IMR-90 (cell line): ENCODE measurements at regions not wholly inside any gene's neighbourhood (a gene's known extent, or its start where the extent isn't known, plus 50 kb on each side); places are given as distances from the start of the nearest gene placed in this dataset.

Source experiments
- ATAC-seq: fragments of 200-7000 bp; cut with Tn5 transposase; 2 replicates; pipeline ENCODE4 v1.9.1; 2020; ENCODE audit warnings: low read depth, mild to moderate bottlenecking, moderate library complexity
- BruUV-seq: library from RNA; stranded (reverse); fragments of 400-500 nt; replicated peaks from 2 replicates; lab custom pipeline; 2021; lab: Mats Ljungman, UMichigan
- CTCF ChIA-PET: fragments of 300-600 bp; formaldehyde crosslinking; extraction: SDS; loops from one replicate; lab custom pipeline; 2021; ENCODE audit warnings: antibody characterized with exemption; lab: Yijun Ruan, JAX
- POLR2A ChIA-PET: fragments of 300-600 bp; sonication (Branson Sonifier 250); formaldehyde crosslinking; loops from one replicate; lab custom pipeline; 2022; ENCODE audit warnings: antibody characterized with exemption; ENCODE audit not compliant: unreplicated experiment; lab: Charles Lee
- DNase-seq: peaks from one replicate; pipeline ENCODE4 v3.0.0; 2013
- H2AFZ ChIP-seq: replicated peaks from 2 replicates; pipeline ENCODE3; 2013; ENCODE audit warnings: low read length, mild to moderate bottlenecking; ENCODE audit not compliant: poor library complexity
- H2AK5ac ChIP-seq: 2 replicates; pipeline ENCODE4 v1.6.1; 2013; ENCODE audit warnings: low read depth, low read length, inconsistent platforms
- H2AK9ac ChIP-seq: replicated peaks from 2 replicates; pipeline ENCODE3; 2013; ENCODE audit warnings: mild to moderate bottlenecking, low read depth, low read length, moderate library complexity; ENCODE audit not compliant: poor library complexity
- H2BK120ac ChIP-seq: 2 replicates; pipeline ENCODE4 v1.6.1; 2013; ENCODE audit warnings: low read depth, low read length, inconsistent platforms
- H2BK15ac ChIP-seq: 3 replicates; pipeline ENCODE4 v1.6.1; 2013; ENCODE audit warnings: low read depth, low read length, inconsistent platforms
- H2BK20ac ChIP-seq: 2 replicates; pipeline ENCODE4 v1.6.1; 2013; ENCODE audit warnings: low read depth, mild to moderate bottlenecking, inconsistent platforms, low read length, moderate library complexity
- H2BK5ac ChIP-seq: 2 replicates; pipeline ENCODE4 v1.6.1; 2013; ENCODE audit warnings: mild to moderate bottlenecking, low read depth, low read length, inconsistent platforms; ENCODE audit not compliant: poor library complexity, severe bottlenecking
- H3K14ac ChIP-seq: replicated peaks from 2 replicates; pipeline ENCODE4 v1.6.1; 2013; ENCODE audit warnings: low read depth, low read length, inconsistent platforms
- H3K18ac ChIP-seq: 2 replicates; pipeline ENCODE4 v1.6.1; 2013; ENCODE audit warnings: low read depth, low read length, control low read depth
- H3K23ac ChIP-seq: 2 replicates; pipeline ENCODE4 v1.6.1; 2013; ENCODE audit warnings: low read depth, low read length, inconsistent platforms
- H3K27ac ChIP-seq: 2 replicates; pipeline ENCODE4 v1.5.1; 2013; ENCODE audit warnings: mild to moderate bottlenecking, control low read depth, low read length; ENCODE audit not compliant: insufficient read depth
- H3K27me3 ChIP-seq: 2 replicates; pipeline ENCODE4 v1.6.1; 2013; ENCODE audit warnings: low read length; ENCODE audit not compliant: control insufficient read depth, insufficient read depth
- H3K36me3 ChIP-seq: 2 replicates; pipeline ENCODE4 v1.6.1; 2013; ENCODE audit warnings: low read length, mixed read lengths; ENCODE audit not compliant: control insufficient read depth, insufficient read depth
- H3K4ac ChIP-seq: 2 replicates; pipeline ENCODE4 v1.6.1; 2013; ENCODE audit warnings: low read depth, low read length, inconsistent platforms
- H3K4me1 ChIP-seq: 2 replicates; pipeline ENCODE4 v1.6.1; 2013; ENCODE audit warnings: low read length, mixed read lengths; ENCODE audit not compliant: control insufficient read depth, insufficient read depth
- H3K4me2 ChIP-seq: 2 replicates; pipeline ENCODE4 v1.6.1; 2013; ENCODE audit warnings: low read depth, mild to moderate bottlenecking, control low read depth, low read length, moderate library complexity
- H3K4me3 ChIP-seq: 2 replicates; pipeline ENCODE4 v1.5.1; 2013; ENCODE audit warnings: low read depth, mild to moderate bottlenecking, control low read depth, low read length, moderate library complexity; ENCODE audit not compliant: insufficient read depth
- H3K56ac ChIP-seq: 2 replicates; pipeline ENCODE4 v1.6.1; 2013; ENCODE audit warnings: low read length, inconsistent platforms; ENCODE audit not compliant: insufficient read depth; ENCODE audit errors: extremely low read depth
- H3K79me1 ChIP-seq, 2 experiments: 2 replicates each; pipeline ENCODE4 v1.6.1; 2013; ENCODE audit warnings: low read length in 2 of 2, inconsistent platforms in 1 of 2, low read depth in 1 of 2
- H3K9ac ChIP-seq: 2 replicates; pipeline ENCODE4 v1.6.1; 2013; ENCODE audit warnings: low read depth, low read length, control low read depth
- H3K9me1 ChIP-seq: 2 replicates; pipeline ENCODE4 v1.6.1; 2013; ENCODE audit warnings: low read length, inconsistent platforms; ENCODE audit not compliant: insufficient read depth
- H3K9me3 ChIP-seq: 2 replicates; pipeline ENCODE4 v1.6.1; 2013; ENCODE audit warnings: low read length; ENCODE audit not compliant: control insufficient read depth, insufficient read depth
- H4K20me1 ChIP-seq: 2 replicates; pipeline ENCODE4 v1.6.1; 2013; ENCODE audit warnings: low read length, inconsistent platforms; ENCODE audit not compliant: insufficient read depth
- H4K5ac ChIP-seq: 2 replicates; pipeline ENCODE4 v1.6.1; 2013; ENCODE audit warnings: mild to moderate bottlenecking, low read depth, low read length, control low read depth
- H4K8ac ChIP-seq, 2 experiments: 2 replicates each; pipeline ENCODE4 v1.6.1; 2013; ENCODE audit warnings: low read depth in 2 of 2, low read length in 2 of 2, control low read depth in 1 of 2, inconsistent platforms in 1 of 2
- H4K91ac ChIP-seq: 2 replicates; pipeline ENCODE4 v1.6.1; 2013; ENCODE audit warnings: low read depth, low read length, inconsistent platforms; ENCODE audit not compliant: insufficient read depth
- BHLHE40 ChIP-seq: fragments of 150-350 bp; IDR thresholded peaks from 2 replicates; pipeline ENCODE4 v1.6.1; 2016; ENCODE audit warnings: mild to moderate bottlenecking, low read depth, low read length
- CEBPB ChIP-seq: IDR thresholded peaks from 2 replicates; pipeline ENCODE4 v1.6.1; 2012; ENCODE audit warnings: low read depth, low read length, improper control_type of control experiment
- CHD1 ChIP-seq: IDR thresholded peaks from 2 replicates; pipeline ENCODE4 v1.6.1; 2012; ENCODE audit warnings: low read depth, low read length, improper control_type of control experiment
- CTCF ChIP-seq: conservative IDR thresholded peaks from 2 replicates; pipeline ENCODE4 v1.5.1; 2012; ENCODE audit warnings: mild to moderate bottlenecking, low read depth, low read length, improper control_type of control experiment
- FOS ChIP-seq: fragments of 150-350 bp; IDR thresholded peaks from 2 replicates; pipeline ENCODE4 v1.6.1; 2016; ENCODE audit warnings: low read depth, low read length
- MAFK ChIP-seq: IDR thresholded peaks from 2 replicates; pipeline ENCODE4 v1.6.1; 2012; ENCODE audit warnings: low read depth, low read length, improper control_type of control experiment
- MAZ ChIP-seq: IDR thresholded peaks from 2 replicates; pipeline ENCODE4 v1.6.1; 2012; ENCODE audit warnings: low read depth, mild to moderate bottlenecking, low read length, improper control_type of control experiment, moderate library complexity, borderline replicate concordance
- MXI1 ChIP-seq: IDR thresholded peaks from 2 replicates; pipeline ENCODE4 v1.6.1; 2012; ENCODE audit warnings: low read depth, mild to moderate bottlenecking, low read length, moderate library complexity, borderline replicate concordance
- NFE2L2 ChIP-seq: fragments of 150-350 bp; IDR thresholded peaks from 2 replicates; pipeline ENCODE4 v1.6.1; 2016; ENCODE audit warnings: low read depth, mild to moderate bottlenecking, low read length
- POLR2A ChIP-seq: IDR thresholded peaks from 2 replicates; pipeline ENCODE4 v1.6.1; 2012; ENCODE audit warnings: mild to moderate bottlenecking, low read depth, low read length
- RAD21 ChIP-seq: IDR thresholded peaks from 2 replicates; pipeline ENCODE4 v1.6.1; 2012; ENCODE audit warnings: low read length, improper control_type of control experiment
- RCOR1 ChIP-seq: IDR thresholded peaks from 2 replicates; pipeline ENCODE4 v1.6.1; 2012; ENCODE audit warnings: mild to moderate bottlenecking, low read length, improper control_type of control experiment; ENCODE audit not compliant: insufficient replicate concordance
- RFX5 ChIP-seq: IDR thresholded peaks from 2 replicates; pipeline ENCODE4 v1.8.0; 2012; ENCODE audit warnings: low read depth, mild to moderate bottlenecking, low read length, moderate library complexity
- SMC3 ChIP-seq: fragments of 150-350 bp; IDR thresholded peaks from 2 replicates; pipeline ENCODE4 v1.6.1; 2016; ENCODE audit warnings: low read depth, mild to moderate bottlenecking, antibody characterized with exemption, low read length, moderate library complexity
- USF2 ChIP-seq: fragments of 150-350 bp; IDR thresholded peaks from 2 replicates; pipeline ENCODE4 v1.6.1; 2017; ENCODE audit warnings: mild to moderate bottlenecking, antibody characterized with exemption, low read length, low read depth
- WGBS, 2 experiments: methylation state at CpG; one replicate each; pipeline versions ENCODE4 v1.1.5 to v1.1.7; 2013; ENCODE audit warnings: missing lambda C conversion rate in 2 of 2; ENCODE audit not compliant: insufficient read length in 1 of 2; ENCODE audit errors: extremely low coverage in 2 of 2; 5-methylcytosine and 5-hydroxymethylcytosine counted together
- dilution Hi-C: fragments of 300-500 bp; cut with HindIII; formaldehyde crosslinking; loops from one replicate; pipeline ENCODE4 v1.14.3; 2018; ENCODE audit warnings: low sequenced_read_pairs; ENCODE audit not compliant: unreplicated experiment
- in situ Hi-C: fragments of 300-500 bp; cut with MboI; formaldehyde crosslinking; loops from 3 replicates; pipeline ENCODE4 v1.14.3; 2019; ENCODE audit warnings: low sequenced_read_pairs, inconsistent platforms, mixed read lengths
- intact Hi-C: fragments of 100-400 bp; cut with micrococcal nuclease; formaldehyde crosslinking; loops from 2 replicates; pipeline ENCODE4 v1.10.0; 2022

GRCh38 chr3:17841190-17841828, 98.9 kb upstream of the TBC1D5 start:
- no peaks in the 10 kb centered on the region for H3K9me3 ChIP-seq
- H3K4me2 ChIP-seq = peak overlapping the region; percentile 45; the same call in 1 of the 2 replicates
- H3K27ac ChIP-seq = no peak overlapping the region
- H2AK9ac ChIP-seq = peak overlapping the region; percentile 10
- no peak overlapping the region for H3K4me3 ChIP-seq
- ChIA-PET CTCF (interaction anchor here (0.6 to 2.7 kb wide), 27 partner anchors 10 to 784 kb away, joined by 3 to 43 read pairs (median 4); no protein-coding TSS in a partner anchor), POLR2A (no interaction called here)
- no peak overlapping the region for H4K5ac ChIP-seq
- H4K91ac ChIP-seq = no peak overlapping the region
- peaks cover 2% of the 10 kb centered on the region for H3K27me3 ChIP-seq
- no TSS peak for BruUV-seq
- H3K4ac ChIP-seq = no peak overlapping the region
- intact Hi-C loops = loop anchor here (1.0 to 5.0 kb wide), 7 partner anchors 196 to 1239 kb away; no protein-coding TSS in a partner anchor
- no peak overlapping the region for H2BK120ac ChIP-seq
- H2BK20ac ChIP-seq = no peak overlapping the region
- 50% methylated on average over 2 of the region's 9 CpGs; no CpG with 5 or more reads in 1 of the 2 experiments for WGBS, 2 experiments
- peak; percentile 99 for ATAC-seq
- no peak overlapping the region for H2BK15ac ChIP-seq
- no peaks in the 10 kb centered on the region for H3K36me3 ChIP-seq
- H4K20me1 ChIP-seq = no peaks in the 10 kb centered on the region
- peak; percentile 46 for DNase-seq
- H2BK5ac ChIP-seq = no peak overlapping the region
- no peak overlapping the region for H3K14ac ChIP-seq
- H3K56ac ChIP-seq = no peak overlapping the region
- no peak overlapping the region for H3K18ac ChIP-seq
- H2AK5ac ChIP-seq = no peak overlapping the region
- H3K79me1 ChIP-seq = no peaks in the 10 kb centered on the region
- H3K9ac ChIP-seq = no peak overlapping the region
- peak overlapping the region; percentile 60 for H2AFZ ChIP-seq
- dilution Hi-C loops = no loop called here
- H4K8ac ChIP-seq = no peak overlapping the region
- in situ Hi-C loops = loop anchor here (10.0 kb wide), 1 partner anchor 577 kb away; no protein-coding TSS in a partner anchor
- H3K4me1 ChIP-seq = no peaks in the 10 kb centered on the region
- H3K9me1 ChIP-seq = no peaks in the 10 kb centered on the region
- no peak overlapping the region for H3K23ac ChIP-seq
- no peak for TF ChIP-seq CHD1
- TF ChIP-seq FOS = no peak
- peak; percentile 96 for TF ChIP-seq RAD21
- no peak for TF ChIP-seq RFX5
- TF ChIP-seq NFE2L2 = no peak
- no peak for TF ChIP-seq USF2
- no peak for TF ChIP-seq BHLHE40
- TF ChIP-seq CEBPB = no peak
- TF ChIP-seq MAFK = 0 out of 2 replicates have a peak, but pooled peaks have one; percentile 12
- peak; percentile 90 for TF ChIP-seq SMC3
- TF ChIP-seq MAZ = peak; percentile 53; the same call in 1 of the 2 replicates
- TF ChIP-seq RCOR1 = no peak
- 0 out of 2 replicates have a peak, but pooled peaks have one; percentile 42 for TF ChIP-seq POLR2A
- no peak for TF ChIP-seq MXI1
- peak; percentile 97 for TF ChIP-seq CTCF
